K562 (cell line): ENCODE measurements at regions not wholly inside any gene's neighbourhood (a gene's known extent, or its start where the extent isn't known, plus 50 kb on each side); places are given as distances from the start of the nearest gene placed in this dataset.

ENCODE experiments used
- ATAC-seq: fragments of 200-7000 bp; cut with Tn5 transposase; 3 replicates; pipeline ENCODE4 v1.9.1; 2020; ENCODE audit warnings: moderate library complexity
- BruUV-seq: library from RNA; stranded (reverse); fragments of 400-500 nt; replicated peaks from 2 replicates; lab custom pipeline; 2021; lab: Mats Ljungman, UMichigan
- CTCF ChIA-PET: fragments of 300-600 bp; formaldehyde crosslinking; extraction: SDS; loops from one replicate; lab custom pipeline; 2021; ENCODE audit warnings: low intra/inter-chr PET ratio; lab: Yijun Ruan, JAX
- POLR2A ChIA-PET: fragments of 300-600, 350-650 bp; sonication (Branson Sonifier 250); formaldehyde crosslinking; extraction: SDS; loops from one replicate; lab custom pipeline; 2021; ENCODE audit warnings: antibody characterized with exemption, inconsistent platforms; lab: Yijun Ruan, JAX
- DNase-seq, 4 experiments: peaks; one replicate each; pipeline versions ENCODE4 v3.0.0 to v3.0.0-alpha.2; 2011 to 2018; ENCODE audit warnings: low spot score in 3 of 4, mixed read lengths in 3 of 4; ENCODE audit errors: extremely low read depth in 1 of 4
- FAIRE-seq: peaks from 2 replicates; lab custom pipeline; 2011; peaks lifted over from hg19 to GRCh38; lab: Jason Lieb, UNC
- H2AFZ ChIP-seq: 2 replicates; pipeline ENCODE4 v1.6.0; 2011; ENCODE audit warnings: low read depth, low read length, control low read depth, inconsistent platforms
- H3K27ac ChIP-seq: fragments of 200-600 bp; 3 replicates; pipeline ENCODE4 v1.8.0; 2011; ENCODE audit warnings: low read depth, mild to moderate bottlenecking, control low read depth, inconsistent platforms, low read length, moderate library complexity, mixed read lengths; ENCODE audit errors: extremely low read depth
- H3K27me3 ChIP-seq, 2 experiments: fragments of 300-600 bp in 1 of 2; 2 replicates in 1 of 2; 3 replicates in 1 of 2; pipeline versions ENCODE4 v1.6.0 to v1.8.0; 2011; ENCODE audit warnings: inconsistent platforms in 2 of 2, low read length in 2 of 2, mild to moderate bottlenecking in 1 of 2, mixed read lengths in 1 of 2, moderate library complexity in 1 of 2; ENCODE audit not compliant: control insufficient read depth in 2 of 2, insufficient read depth in 2 of 2
- H3K36me3 ChIP-seq: fragments of 300-600 bp; 3 replicates; pipeline ENCODE4 v1.8.0; 2011; ENCODE audit warnings: mild to moderate bottlenecking, low read length, inconsistent platforms; ENCODE audit not compliant: control insufficient read depth, insufficient read depth
- H3K4me1 ChIP-seq, 2 experiments: fragments of 200-600 bp in 1 of 2; replicated peaks in 1 of 2; 2 replicates in 1 of 2; 3 replicates in 1 of 2; pipeline versions ENCODE4 v1.5.1 to v1.8.0; 2011; ENCODE audit warnings: inconsistent platforms in 2 of 2, low read length in 2 of 2, mild to moderate bottlenecking in 1 of 2, mixed read lengths in 1 of 2, moderate library complexity in 1 of 2; ENCODE audit not compliant: control insufficient read depth in 2 of 2, insufficient read depth in 2 of 2
- H3K4me2 ChIP-seq: 2 replicates; pipeline ENCODE4 v1.6.1; 2011; ENCODE audit warnings: low read length, control low read depth, inconsistent platforms, mixed read lengths; ENCODE audit not compliant: insufficient read depth
- H3K4me3 ChIP-seq: fragments of 200-600 bp; sonication (generic), shearing (Covaris generic); 2 replicates; pipeline ENCODE4 v1.5.1; 2016; ENCODE audit warnings: control low read depth, inconsistent platforms
- H3K79me2 ChIP-seq: fragments of 200-600 bp; 3 replicates; pipeline ENCODE4 v1.8.0; 2011; ENCODE audit warnings: low read length, inconsistent platforms; ENCODE audit not compliant: control insufficient read depth, insufficient read depth
- H3K9ac ChIP-seq, 2 experiments: 2 replicates each; pipeline versions ENCODE4 v1.6.0 to v1.6.1; 2011; ENCODE audit warnings: low read depth in 2 of 2, low read length in 2 of 2, control low read depth in 1 of 2, inconsistent platforms in 1 of 2, mild to moderate bottlenecking in 1 of 2, mixed read lengths in 1 of 2; ENCODE audit not compliant: insufficient read depth in 1 of 2
- H3K9me1 ChIP-seq: one replicate; pipeline ENCODE4 v1.6.0; 2011; ENCODE audit warnings: inconsistent platforms, mild to moderate bottlenecking, low read length, moderate library complexity; ENCODE audit not compliant: control insufficient read depth, insufficient read depth
- H3K9me3 ChIP-seq: replicated peaks from 2 replicates; pipeline ENCODE4 v1.5.1; 2011; ENCODE audit warnings: low read depth, low read length, inconsistent platforms; ENCODE audit not compliant: control insufficient read depth, insufficient read depth
- H4K20me1 ChIP-seq: replicated peaks from 2 replicates; pipeline ENCODE4 v1.6.1; 2011; ENCODE audit warnings: low read length, inconsistent platforms, mixed read lengths; ENCODE audit not compliant: control insufficient read depth, insufficient read depth
- CREB3 ChIP-seq: fragments of 450-650 bp; conservative IDR thresholded peaks from 2 replicates; pipeline ENCODE4 v1.6.1; 2016; ENCODE audit warnings: missing genetic modification characterization, low read depth, mild to moderate bottlenecking, missing compliant biosample characterization, moderate library complexity
- DLX4 ChIP-seq: fragments of 250-450 bp; sonication (Bioruptor Pico); IDR thresholded peaks from 2 replicates; pipeline ENCODE4 v1.6.1; 2021; ENCODE audit warnings: mild to moderate bottlenecking
- ELF2 ChIP-seq: fragments of 250-450 bp; sonication (Bioruptor Pico); IDR thresholded peaks from 2 replicates; pipeline ENCODE4 v1.5.0; 2021; ENCODE audit warnings: mild to moderate bottlenecking
- ELK1 ChIP-seq: sonication (generic); formaldehyde crosslinking; IDR thresholded peaks from 2 replicates; pipeline ENCODE4 v1.8.1; 2022; ENCODE audit warnings: missing genetic modification reagents
- EP300 ChIP-seq: IDR thresholded peaks from 2 replicates; pipeline ENCODE4 v1.6.1; 2012; ENCODE audit warnings: low read length, improper control_type of control experiment
- GATAD2A ChIP-seq: fragments of 450-650 bp; IDR thresholded peaks from 2 replicates; pipeline ENCODE4 v1.6.1; 2017
- MTF1 ChIP-seq: fragments of 250-450 bp; sonication (Bioruptor Pico); IDR thresholded peaks from 2 replicates; pipeline ENCODE4 v1.9.0; 2021; ENCODE audit warnings: moderate library complexity, mild to moderate bottlenecking, inconsistent platforms, borderline replicate concordance
- NFATC3 ChIP-seq: fragments of 450-650 bp; IDR thresholded peaks from 2 replicates; pipeline ENCODE4 v1.6.1; 2017; ENCODE audit warnings: mild to moderate bottlenecking
- PCBP1 ChIP-seq: fragments of 200-400 bp; formaldehyde crosslinking; IDR thresholded peaks from 2 replicates; pipeline ENCODE4 v1.6.1; 2018; ENCODE audit warnings: mild to moderate bottlenecking, low read depth, low read length; ENCODE audit not compliant: poor library complexity, severe bottlenecking
- RBM17 ChIP-seq: fragments of 200-400 bp; formaldehyde crosslinking; IDR thresholded peaks from 2 replicates; pipeline ENCODE4 v1.6.1; 2017; ENCODE audit warnings: low read depth, mild to moderate bottlenecking, low read length, borderline replicate concordance
- RFX5 ChIP-seq: IDR thresholded peaks from 2 replicates; pipeline ENCODE4 v1.6.1; 2011; ENCODE audit warnings: low read depth, mild to moderate bottlenecking, improper control_type of control experiment, low read length
- SIN3A ChIP-seq, 2 experiments: fragments of 150-350 bp in 1 of 2; IDR thresholded peaks; 2 replicates each; pipeline ENCODE4 v1.6.1; 2011 to 2016; ENCODE audit warnings: borderline replicate concordance in 2 of 2, low read depth in 2 of 2, low read length in 2 of 2, mild to moderate bottlenecking in 2 of 2, moderate library complexity in 2 of 2; ENCODE audit not compliant: control insufficient read depth in 1 of 2
- TEAD1 ChIP-seq, 2 experiments: fragments of 450-650 bp in 1 of 2; sonication (generic) in 1 of 2; formaldehyde crosslinking; IDR thresholded peaks; 2 replicates each; pipeline versions ENCODE4 v1.4.0 to v1.8.0; 2020 to 2022; ENCODE audit warnings: mild to moderate bottlenecking in 2 of 2, missing genetic modification reagents in 1 of 2
- TEAD4 ChIP-seq, 2 experiments: sonication (generic) in 1 of 2; formaldehyde crosslinking in 1 of 2; IDR thresholded peaks; 2 replicates each; pipeline versions ENCODE4 v1.6.1 to v1.8.0; 2012 to 2022; ENCODE audit warnings: borderline replicate concordance in 1 of 2, inconsistent platforms in 1 of 2, low read length in 1 of 2, mild to moderate bottlenecking in 1 of 2, missing genetic modification reagents in 1 of 2
- ZNF239 ChIP-seq: fragments of 250-450 bp; sonication (Bioruptor Pico); IDR thresholded peaks from 2 replicates; pipeline ENCODE4 v1.4.0; 2020; ENCODE audit warnings: mild to moderate bottlenecking
- WGBS: fragments of 100-300 bp; shearing (Covaris generic); methylation state at CpG from one replicate; pipeline ENCODE4 v1.1.6; 2016; ENCODE audit warnings: low coverage, mixed read lengths; ENCODE audit not compliant: insufficient coverage; ENCODE audit errors: missing lambda C conversion rate; 5-methylcytosine and 5-hydroxymethylcytosine counted together
- in situ Hi-C: fragments of 300-500 bp; cut with MboI; formaldehyde crosslinking; loops from 4 replicates; pipeline ENCODE4 v1.15.0; 2018; ENCODE audit warnings: inconsistent platforms, mixed read lengths
- intact Hi-C: fragments of 100-400 bp; cut with micrococcal nuclease; formaldehyde crosslinking; loops from 2 replicates; pipeline ENCODE4 v1.14.2; 2022

- no peak overlapping the region for H3K9ac ChIP-seq
- no peak overlapping the region for H2AFZ ChIP-seq
- no peaks in the 10 kb centered on the region for H3K4me1 ChIP-seq
- no peaks in the 10 kb centered on the region for H3K79me2 ChIP-seq
- POLR2A ChIA-PET = no interaction called here
- H3K27me3 ChIP-seq = no peaks in the 10 kb centered on the region
- TF ChIP-seq TEAD4 (IDR thresholded peaks at IDR 0.05; ENCODE audit: low read length) (no peak), TEAD4 (CRISPR knock-in tag; IDR thresholded peaks at IDR 0.05; ENCODE audit: borderline replicate concordance) (no peak)
- intact Hi-C loops = no loop called here
- H3K9me3 ChIP-seq = peaks cover 5% of the 10 kb centered on the region; the same call in 1 of the 2 replicates
- DNase-seq (no peak), FAIRE-seq (no peak), ATAC-seq (no peak)
- CTCF ChIA-PET = no interaction called here
- H3K4me3 ChIP-seq = no peak overlapping the region
- H3K27ac ChIP-seq = no peak overlapping the region
- WGBS = 1% methylated on average over 4 of the region's 4 CpGs
- no peaks in the 10 kb centered on the region for H4K20me1 ChIP-seq
- H3K4me2 ChIP-seq = no peak overlapping the region
- no TSS peak for BruUV-seq
- no peaks in the 10 kb centered on the region for H3K9me1 ChIP-seq
- in situ Hi-C loops = no loop called here
- H3K36me3 ChIP-seq = no peaks in the 10 kb centered on the region
These were observed 461.3 kb upstream of the TECRL start for GRCh38 chr4:64870558-64870957.

- 1% methylated on average over 5 of the region's 5 CpGs for WGBS
- TF ChIP-seq ELK1 (CRISPR knock-in tag) (no peak), TEAD1 (CRISPR knock-in tag; IDR thresholded peaks at IDR 0.05) (no peak), RFX5 (no peak), EP300 (no peak), RBM17 (no peak), ZNF239 (CRISPR knock-in tag) (no peak), DLX4 (CRISPR knock-in tag) (no peak), CREB3 (no peak), MTF1 (CRISPR knock-in tag) (no peak), ELF2 (CRISPR knock-in tag) (no peak), PCBP1 (no peak), GATAD2A (no peak), SIN3A (IDR thresholded peaks at IDR 0.05; ENCODE audit: borderline replicate concordance in 2 of 2, control insufficient read depth in 1 of 2, low read depth in 2 of 2, low read length in 2 of 2) (no peak), NFATC3 (no peak)
These were observed 448.6 kb upstream of the TECRL start for GRCh38 chr4:64857815-64858214.

More at GRCh38 chr4:64857815-64858214, 448.6 kb upstream of the TECRL start:
- in situ Hi-C loops (no loop called here), intact Hi-C loops (no loop called here)
- no peak overlapping the region for H3K4me3 ChIP-seq
- no peaks in the 10 kb centered on the region for H3K4me1 ChIP-seq
- no peak for ATAC-seq
- no peak overlapping the region for H2AFZ ChIP-seq
- H3K79me2 ChIP-seq = no peaks in the 10 kb centered on the region
- BruUV-seq = no TSS peak
- no peak overlapping the region for H3K27ac ChIP-seq
- DNase-seq = no peak
- H4K20me1 ChIP-seq = no peaks in the 10 kb centered on the region
- ChIA-PET CTCF (no interaction called here), POLR2A (no interaction called here)
- no peaks in the 10 kb centered on the region for H3K9me1 ChIP-seq
- H3K27me3 ChIP-seq = no peaks in the 10 kb centered on the region
- no peak for FAIRE-seq
- no peaks in the 10 kb centered on the region for H3K9me3 ChIP-seq
- no peak overlapping the region for H3K9ac ChIP-seq
- no peak overlapping the region for H3K4me2 ChIP-seq
- H3K36me3 ChIP-seq = no peaks in the 10 kb centered on the region
